ENCODE measurements at regions not wholly inside any gene's neighbourhood (a gene's known extent, or its start where the extent isn't known, plus 50 kb on each side); places are given as distances from the start of the nearest gene placed in this dataset.

DNA sequence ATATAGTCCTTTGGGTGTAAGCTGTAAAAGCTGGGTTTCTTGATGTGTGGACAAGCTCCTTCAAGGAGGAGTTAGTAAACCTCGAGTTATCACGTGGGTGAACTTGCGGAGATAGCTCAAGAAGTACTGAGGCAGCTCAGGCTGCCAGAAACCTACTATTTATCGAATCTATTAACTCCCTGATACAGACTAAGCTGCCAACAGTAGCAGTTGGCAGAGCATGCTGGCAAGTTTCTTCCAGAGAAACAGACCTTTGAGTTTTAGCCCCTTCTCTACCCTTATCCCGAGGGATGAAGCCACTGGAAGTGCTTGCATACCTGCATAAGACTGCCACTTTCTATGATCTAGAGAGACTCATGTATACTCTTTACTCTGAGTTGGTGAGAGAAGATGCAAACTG is 624.5 kb upstream of the USP24 start:
- H3K4me3 ChIP-seq, result no peak overlapping the region
- TF ChIP-seq EP300 (IDR thresholded peaks at IDR 0.05) (no peak), POLR2AphosphoS5 (IDR thresholded peaks at IDR 0.05) (no peak), POLR2A (IDR thresholded peaks at IDR 0.05) (no peak)
- TF ChIP-seq, protein P1, sequence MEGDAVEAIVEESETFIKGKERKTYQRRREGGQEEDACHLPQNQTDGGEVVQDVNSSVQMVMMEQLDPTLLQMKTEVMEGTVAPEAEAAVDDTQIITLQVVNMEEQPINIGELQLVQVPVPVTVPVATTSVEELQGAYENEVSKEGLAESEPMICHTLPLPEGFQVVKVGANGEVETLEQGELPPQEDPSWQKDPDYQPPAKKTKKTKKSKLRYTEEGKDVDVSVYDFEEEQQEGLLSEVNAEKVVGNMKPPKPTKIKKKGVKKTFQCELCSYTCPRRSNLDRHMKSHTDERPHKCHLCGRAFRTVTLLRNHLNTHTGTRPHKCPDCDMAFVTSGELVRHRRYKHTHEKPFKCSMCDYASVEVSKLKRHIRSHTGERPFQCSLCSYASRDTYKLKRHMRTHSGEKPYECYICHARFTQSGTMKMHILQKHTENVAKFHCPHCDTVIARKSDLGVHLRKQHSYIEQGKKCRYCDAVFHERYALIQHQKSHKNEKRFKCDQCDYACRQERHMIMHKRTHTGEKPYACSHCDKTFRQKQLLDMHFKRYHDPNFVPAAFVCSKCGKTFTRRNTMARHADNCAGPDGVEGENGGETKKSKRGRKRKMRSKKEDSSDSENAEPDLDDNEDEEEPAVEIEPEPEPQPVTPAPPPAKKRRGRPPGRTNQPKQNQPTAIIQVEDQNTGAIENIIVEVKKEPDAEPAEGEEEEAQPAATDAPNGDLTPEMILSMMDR (IDR thresholded peaks at IDR 0.05), result no peak
- DNase-seq (ENCODE audit: low spot score in 2 of 2), result no peak
- H3K9me3 ChIP-seq, result no peaks in the 10 kb centered on the region
- H3K27ac ChIP-seq, result no peak overlapping the region
- WGBS, result 78% methylated on average over 5 of the region's 5 CpGs
- H3K4me1 ChIP-seq, result no peaks in the 10 kb centered on the region
- no peaks in the 10 kb centered on the region for H3K27me3 ChIP-seq
- H3K36me3 ChIP-seq, result no peaks in the 10 kb centered on the region

DNA sequence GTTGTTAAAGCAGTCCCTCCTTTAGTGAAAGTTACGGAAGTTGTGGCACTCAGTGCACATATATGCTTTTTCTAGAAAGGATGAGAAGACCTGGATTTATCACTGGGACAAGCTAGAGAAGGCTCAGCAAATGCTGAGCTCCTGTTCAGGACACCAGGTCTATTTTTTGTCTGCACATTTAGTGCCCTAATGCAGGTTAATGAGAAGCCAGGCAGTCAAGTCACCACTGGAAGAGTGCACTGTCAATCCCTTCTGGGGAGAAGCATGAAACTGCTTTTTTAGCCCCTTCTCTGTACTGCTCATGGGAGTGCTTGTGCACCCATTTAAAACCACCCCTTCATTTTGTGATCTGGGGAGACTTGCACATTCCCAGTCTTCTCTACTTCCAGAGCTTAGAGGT is 624.1 kb upstream of the USP24 start:
- WGBS, result 83% methylated on average over 1 of the region's 1 CpG
- TF ChIP-seq, protein P1 (IDR thresholded peaks at IDR 0.05), result no peak
- TF ChIP-seq POLR2AphosphoS5 (IDR thresholded peaks at IDR 0.05) (no peak), POLR2A (IDR thresholded peaks at IDR 0.05) (no peak), EP300 (IDR thresholded peaks at IDR 0.05) (no peak)
- Histone ChIP-seq H3K36me3 (no peaks in the 10 kb centered on the region), H3K4me3 (no peak overlapping the region), H3K27ac (no peak overlapping the region), H3K4me1 (no peaks in the 10 kb centered on the region), H3K9me3 (no peaks in the 10 kb centered on the region), H3K27me3 (no peaks in the 10 kb centered on the region)
- DNase-seq (ENCODE audit: low spot score in 2 of 2), result no peak

DNA sequence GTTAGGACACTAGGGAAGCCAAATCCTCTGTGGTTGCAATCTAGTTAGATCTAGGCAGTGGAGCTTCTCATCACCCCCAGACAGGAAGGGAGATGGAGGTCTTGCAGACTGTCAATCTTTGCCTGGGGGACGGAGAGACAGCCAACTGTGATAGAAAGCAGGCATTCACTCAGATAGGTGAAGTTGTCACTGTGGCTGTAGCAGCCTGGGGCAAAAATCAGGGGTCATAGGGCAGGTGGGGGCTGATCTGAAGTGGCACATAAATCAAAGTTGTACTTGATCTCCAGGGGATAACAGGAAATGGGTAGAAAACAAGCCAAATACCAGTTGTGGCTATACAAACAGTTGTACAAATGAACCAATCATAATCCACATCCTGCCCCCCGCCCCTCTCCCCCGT is 620.9 kb upstream of the USP24 start:
- DNase-seq (ENCODE audit: low spot score in 2 of 2), result no peak
- Histone ChIP-seq H3K4me3 (no peak overlapping the region), H3K36me3 (no peaks in the 10 kb centered on the region), H3K27ac (no peak overlapping the region), H3K27me3 (no peaks in the 10 kb centered on the region), H3K9me3 (no peaks in the 10 kb centered on the region), H3K4me1 (no peaks in the 10 kb centered on the region)
- TF ChIP-seq POLR2A (IDR thresholded peaks at IDR 0.05) (no peak), POLR2AphosphoS5 (IDR thresholded peaks at IDR 0.05) (no peak), EP300 (IDR thresholded peaks at IDR 0.05) (no peak)
- 77% methylated on average over 3 of the region's 3 CpGs for WGBS

DNA sequence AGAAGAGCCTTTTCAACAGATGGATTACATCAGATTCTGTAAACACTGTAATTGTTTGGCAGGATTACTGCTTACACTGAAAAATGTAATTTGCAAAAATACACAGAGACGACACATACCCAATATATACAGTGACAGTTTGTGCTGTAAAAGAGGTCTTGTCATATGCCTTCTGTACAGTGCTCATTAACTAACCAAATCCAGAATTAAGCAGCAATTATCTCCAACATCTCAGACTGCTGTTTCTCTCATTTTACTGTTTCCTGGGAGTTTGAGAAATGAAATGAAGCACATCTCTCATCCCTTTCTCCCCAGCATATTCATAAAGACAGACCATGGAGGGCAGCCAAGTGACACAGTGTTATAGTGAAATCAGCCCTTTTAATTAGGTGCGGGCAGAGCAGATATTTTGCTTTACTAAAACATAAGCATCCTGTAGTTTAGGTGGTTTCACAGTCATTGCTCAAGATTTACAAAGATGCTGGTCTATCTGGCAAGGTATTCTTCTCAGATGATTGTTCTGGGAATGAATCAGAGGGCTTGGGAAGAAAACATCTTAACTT is 618.4 kb upstream of the USP24 start:
- Histone ChIP-seq H3K9me3 (no peaks in the 10 kb centered on the region), H3K4me1 (no peaks in the 10 kb centered on the region), H3K36me3 (no peaks in the 10 kb centered on the region), H3K27ac (no peak overlapping the region), H3K4me3 (no peak overlapping the region), H3K27me3 (no peaks in the 10 kb centered on the region)
- no peak for DNase-seq (ENCODE audit: low spot score in 2 of 2)
- 46% methylated on average over 2 of the region's 2 CpGs for WGBS
- TF ChIP-seq, protein P1 (IDR thresholded peaks at IDR 0.05), result no peak
- TF ChIP-seq POLR2A (IDR thresholded peaks at IDR 0.05) (no peak), EP300 (IDR thresholded peaks at IDR 0.05) (no peak), POLR2AphosphoS5 (IDR thresholded peaks at IDR 0.05) (no peak)

DNA sequence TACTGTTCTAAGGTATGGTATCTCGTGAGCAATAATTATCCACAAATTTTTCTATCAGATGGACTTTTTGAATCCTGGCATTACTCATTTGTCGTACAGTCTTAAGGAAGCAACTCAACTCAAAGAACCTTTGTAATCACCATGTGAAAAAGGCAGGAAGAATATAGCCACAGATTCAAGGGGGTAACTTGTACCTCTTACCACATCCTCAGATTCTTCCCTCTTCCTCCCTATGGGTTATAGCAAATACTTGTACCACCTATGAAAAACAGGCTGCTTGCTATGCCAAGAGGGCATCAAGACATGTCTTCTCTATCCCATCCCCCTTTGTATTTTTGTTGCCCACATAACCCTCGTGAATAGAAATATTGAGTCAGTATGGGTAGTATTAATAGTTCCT is 616.6 kb upstream of the USP24 start:
- no peaks in the 10 kb centered on the region for H3K4me1 ChIP-seq
- no peaks in the 10 kb centered on the region for H3K27me3 ChIP-seq
- 85% methylated on average over 3 of the region's 3 CpGs for WGBS
- no peak overlapping the region for H3K4me3 ChIP-seq
- no peaks in the 10 kb centered on the region for H3K36me3 ChIP-seq
- H3K9me3 ChIP-seq, result no peaks in the 10 kb centered on the region
- no peak for TF ChIP-seq POLR2AphosphoS5 (IDR thresholded peaks at IDR 0.05)
- TF ChIP-seq, protein P1 (IDR thresholded peaks at IDR 0.05), result no peak
- no peak for TF ChIP-seq EP300 (IDR thresholded peaks at IDR 0.05)
- no peak for TF ChIP-seq POLR2A (IDR thresholded peaks at IDR 0.05)
- DNase-seq (ENCODE audit: low spot score in 2 of 2), result no peak
- H3K27ac ChIP-seq, result no peak overlapping the region

DNA sequence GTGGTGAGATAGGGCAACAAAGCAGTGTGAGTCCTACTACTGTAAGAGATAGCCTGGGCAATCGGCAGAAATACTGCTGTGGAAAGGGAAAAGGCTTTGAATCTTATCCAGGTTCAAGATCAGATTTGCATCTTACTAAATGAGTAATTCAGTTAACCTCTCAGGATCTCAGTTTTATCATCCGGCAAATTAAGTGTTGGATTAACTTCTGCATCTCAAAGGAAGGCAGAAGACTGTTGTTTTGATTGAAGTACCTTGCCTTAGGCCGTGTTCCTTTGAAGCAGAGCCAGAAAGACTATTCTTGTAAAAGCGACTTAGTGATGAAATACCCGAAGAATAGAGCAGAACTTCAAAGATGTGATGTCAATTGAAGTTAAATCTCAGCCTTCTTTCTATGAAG is 612.9 kb upstream of the USP24 start:
- H3K4me1 ChIP-seq, result no peaks in the 10 kb centered on the region
- no peaks in the 10 kb centered on the region for H3K27me3 ChIP-seq
- WGBS, result 52% methylated on average over 5 of the region's 5 CpGs
- no peak for TF ChIP-seq POLR2A (IDR thresholded peaks at IDR 0.05)
- TF ChIP-seq POLR2AphosphoS5 (IDR thresholded peaks at IDR 0.05), result no peak
- TF ChIP-seq, protein P1 (IDR thresholded peaks at IDR 0.05), result no peak
- TF ChIP-seq EP300 (IDR thresholded peaks at IDR 0.05), result no peak
- H3K9me3 ChIP-seq, result no peaks in the 10 kb centered on the region
- H3K4me3 ChIP-seq, result no peak overlapping the region
- no peak overlapping the region for H3K27ac ChIP-seq
- no peaks in the 10 kb centered on the region for H3K36me3 ChIP-seq
- DNase-seq (ENCODE audit: low spot score in 2 of 2), result no peak

Measured in suprapubic skin (tissue), 4 donors.